ENCODE measurements at regions not wholly inside any gene's neighbourhood (a gene's known extent, or its start where the extent isn't known, plus 50 kb on each side); places are given as distances from the start of the nearest gene placed in this dataset.
"Not testable (repeated sequence)": the region's sequence is repeated elsewhere in the genome, so short reads cannot be mapped to it uniquely, and the experiment has no call there.

- no peak for TF ChIP-seq YY1 (IDR thresholded peaks at IDR 0.05; ENCODE audit: insufficient read depth, insufficient read length)
- TF ChIP-seq ZNF274 (IDR thresholded peaks at IDR 0.05; ENCODE audit: low read depth, low read length): no peak
- TF ChIP-seq SUZ12 (IDR thresholded peaks at IDR 0.05; ENCODE audit: extremely low read depth, insufficient read depth, insufficient read length): no peak
- DNase-seq (ENCODE audit: low read depth, low spot score): no peak
- Histone ChIP-seq H3K4me1 (ENCODE audit: insufficient read depth, insufficient read length) (no peaks in the 10 kb centered on the region), H3K27me3 (ENCODE audit: insufficient read depth, insufficient read length) (no peaks in the 10 kb centered on the region), H3K9me3 (ENCODE audit: insufficient read depth, low read length) (no peaks in the 10 kb centered on the region), H3K9ac (ENCODE audit: insufficient read length, low read depth) (no peak overlapping the region), H3K36me3 (ENCODE audit: insufficient read depth, insufficient read length, low read length) (no peaks in the 10 kb centered on the region), H3K4me3 (ENCODE audit: insufficient read length, low read depth) (no peak overlapping the region)
Observed at GRCh38 chr4:66482186-66482585, 811.9 kb upstream of the EPHA5 start.

GRCh38 chr4:66475596-66475995 is 805.3 kb upstream of the EPHA5 start:
- H3K9ac ChIP-seq (ENCODE audit: insufficient read length, low read depth): no peak overlapping the region
- no peaks in the 10 kb centered on the region for H3K27me3 ChIP-seq (ENCODE audit: insufficient read depth, insufficient read length)
- no peak overlapping the region for H3K4me3 ChIP-seq (ENCODE audit: insufficient read length, low read depth)
- no peaks in the 10 kb centered on the region for H3K36me3 ChIP-seq (ENCODE audit: insufficient read depth, insufficient read length, low read length)
- no peaks in the 10 kb centered on the region for H3K4me1 ChIP-seq (ENCODE audit: insufficient read depth, insufficient read length)
- no peak for DNase-seq (ENCODE audit: low read depth, low spot score)
- H3K9me3 ChIP-seq (ENCODE audit: insufficient read depth, low read length): no peaks in the 10 kb centered on the region
- no peak for TF ChIP-seq ZNF274 (IDR thresholded peaks at IDR 0.05; ENCODE audit: low read depth, low read length)
- TF ChIP-seq YY1 (IDR thresholded peaks at IDR 0.05; ENCODE audit: insufficient read depth, insufficient read length): no peak
- TF ChIP-seq SUZ12 (IDR thresholded peaks at IDR 0.05; ENCODE audit: extremely low read depth, insufficient read depth, insufficient read length): no peak

GRCh38 chr4:66465111-66465510 is 794.8 kb upstream of the EPHA5 start:
- Histone ChIP-seq H3K4me1 (ENCODE audit: insufficient read depth, insufficient read length) (no peaks in the 10 kb centered on the region), H3K27me3 (ENCODE audit: insufficient read depth, insufficient read length) (no peaks in the 10 kb centered on the region), H3K36me3 (ENCODE audit: insufficient read depth, insufficient read length, low read length) (no peaks in the 10 kb centered on the region), H3K9me3 (ENCODE audit: insufficient read depth, low read length) (0 out of 2 replicates have a peak, but pooled peaks cover 11% of the 10 kb centered on the region), H3K4me3 (ENCODE audit: insufficient read length, low read depth) (no peak overlapping the region), H3K9ac (ENCODE audit: insufficient read length, low read depth) (no peak overlapping the region)
- TF ChIP-seq ZNF274 (IDR thresholded peaks at IDR 0.05; ENCODE audit: low read depth, low read length) (no peak), SUZ12 (IDR thresholded peaks at IDR 0.05; ENCODE audit: extremely low read depth, insufficient read depth, insufficient read length) (no peak), YY1 (IDR thresholded peaks at IDR 0.05; ENCODE audit: insufficient read depth, insufficient read length) (no peak)
- no peak for DNase-seq (ENCODE audit: low read depth, low spot score)

GRCh38 chr4:66462890-66463289 is 792.6 kb upstream of the EPHA5 start:
- not testable (repeated sequence) for H3K4me1 ChIP-seq (ENCODE audit: insufficient read depth, insufficient read length)

GRCh38 chr4:66451741-66452140 is 781.5 kb upstream of the EPHA5 start:
- no peaks in the 10 kb centered on the region for H3K27me3 ChIP-seq (ENCODE audit: insufficient read depth, insufficient read length)
- no peak overlapping the region for H3K9ac ChIP-seq (ENCODE audit: insufficient read length, low read depth)
- no peak overlapping the region for H3K4me3 ChIP-seq (ENCODE audit: insufficient read length, low read depth)
- no peaks in the 10 kb centered on the region for H3K4me1 ChIP-seq (ENCODE audit: insufficient read depth, insufficient read length)
- no peaks in the 10 kb centered on the region for H3K36me3 ChIP-seq (ENCODE audit: insufficient read depth, insufficient read length, low read length)
- no peaks in the 10 kb centered on the region for H3K9me3 ChIP-seq (ENCODE audit: insufficient read depth, low read length)
- DNase-seq (ENCODE audit: low read depth, low spot score): no peak
- TF ChIP-seq YY1 (IDR thresholded peaks at IDR 0.05; ENCODE audit: insufficient read depth, insufficient read length) (no peak), SUZ12 (IDR thresholded peaks at IDR 0.05; ENCODE audit: extremely low read depth, insufficient read depth, insufficient read length) (no peak)

More at GRCh38 chr4:66462890-66463289, 792.6 kb upstream of the EPHA5 start:
- H3K4me3 ChIP-seq (ENCODE audit: insufficient read length, low read depth); H3K27me3 ChIP-seq (ENCODE audit: insufficient read depth, insufficient read length); H3K36me3 ChIP-seq (ENCODE audit: insufficient read depth, insufficient read length, low read length); H3K9ac ChIP-seq (ENCODE audit: insufficient read length, low read depth); DNase-seq (ENCODE audit: low read depth, low spot score): not testable (repeated sequence)
- 0 out of 2 replicates have a peak, but pooled peaks cover 11% of the 10 kb centered on the region for H3K9me3 ChIP-seq (ENCODE audit: insufficient read depth, low read length)

GRCh38 chr4:66443008-66443407 is 772.7 kb upstream of the EPHA5 start:
- H3K36me3 ChIP-seq (ENCODE audit: insufficient read depth, insufficient read length, low read length): no peaks in the 10 kb centered on the region
- H3K27me3 ChIP-seq (ENCODE audit: insufficient read depth, insufficient read length): no peaks in the 10 kb centered on the region
- TF ChIP-seq SUZ12 (IDR thresholded peaks at IDR 0.05; ENCODE audit: extremely low read depth, insufficient read depth, insufficient read length) (no peak), YY1 (IDR thresholded peaks at IDR 0.05; ENCODE audit: insufficient read depth, insufficient read length) (no peak)
- H3K4me1 ChIP-seq (ENCODE audit: insufficient read depth, insufficient read length): no peaks in the 10 kb centered on the region
- no peak overlapping the region for H3K4me3 ChIP-seq (ENCODE audit: insufficient read length, low read depth)
- H3K9ac ChIP-seq (ENCODE audit: insufficient read length, low read depth): no peak overlapping the region
- H3K9me3 ChIP-seq (ENCODE audit: insufficient read depth, low read length): no peaks in the 10 kb centered on the region
- no peak for DNase-seq (ENCODE audit: low read depth, low spot score)

- TF ChIP-seq ZNF274 (IDR thresholded peaks at IDR 0.05; ENCODE audit: low read depth, low read length): no peak
- TF ChIP-seq YY1 (IDR thresholded peaks at IDR 0.05; ENCODE audit: insufficient read depth, insufficient read length): no peak
- no peak for TF ChIP-seq SUZ12 (IDR thresholded peaks at IDR 0.05; ENCODE audit: extremely low read depth, insufficient read depth, insufficient read length)
- H3K4me1 ChIP-seq (ENCODE audit: insufficient read depth, insufficient read length): no peaks in the 10 kb centered on the region
Observed at GRCh38 chr4:66439508-66439907, 769.2 kb upstream of the EPHA5 start.

GRCh38 chr4:66433706-66434105 is 763.4 kb upstream of the EPHA5 start:
- Histone ChIP-seq H3K9ac (ENCODE audit: insufficient read length, low read depth) (no peak overlapping the region), H3K4me3 (ENCODE audit: insufficient read length, low read depth) (no peak overlapping the region), H3K36me3 (ENCODE audit: insufficient read depth, insufficient read length, low read length) (no peaks in the 10 kb centered on the region), H3K27me3 (ENCODE audit: insufficient read depth, insufficient read length) (no peaks in the 10 kb centered on the region), H3K4me1 (ENCODE audit: insufficient read depth, insufficient read length) (no peaks in the 10 kb centered on the region), H3K9me3 (ENCODE audit: insufficient read depth, low read length) (no peaks in the 10 kb centered on the region)
- DNase-seq (ENCODE audit: low read depth, low spot score): no peak
- TF ChIP-seq ZNF274 (IDR thresholded peaks at IDR 0.05; ENCODE audit: low read depth, low read length) (no peak), SUZ12 (IDR thresholded peaks at IDR 0.05; ENCODE audit: extremely low read depth, insufficient read depth, insufficient read length) (no peak), YY1 (IDR thresholded peaks at IDR 0.05; ENCODE audit: insufficient read depth, insufficient read length) (no peak)

More at GRCh38 chr4:66439508-66439907, 769.2 kb upstream of the EPHA5 start:
- no peaks in the 10 kb centered on the region for H3K36me3 ChIP-seq (ENCODE audit: insufficient read depth, insufficient read length, low read length)
- H3K9ac ChIP-seq (ENCODE audit: insufficient read length, low read depth): no peak overlapping the region
- no peak overlapping the region for H3K4me3 ChIP-seq (ENCODE audit: insufficient read length, low read depth)
- DNase-seq (ENCODE audit: low read depth, low spot score): no peak
- H3K9me3 ChIP-seq (ENCODE audit: insufficient read depth, low read length): no peaks in the 10 kb centered on the region
- H3K27me3 ChIP-seq (ENCODE audit: insufficient read depth, insufficient read length): no peaks in the 10 kb centered on the region

Measured in NT2/D1 (cell line).